ENCODE measurements at regions not wholly inside any gene's neighbourhood (a gene's known extent, or its start where the extent isn't known, plus 50 kb on each side); places are given as distances from the start of the nearest gene placed in this dataset.
A peak's percentile ranks its signal among the peaks of the same experiment; 100 is the strongest.

- DNase-seq (ENCODE audit: unreplicated experiment) = peak; percentile 70
- CTCF ChIA-PET = interaction anchor here (0.6 to 0.8 kb wide), 3 partner anchors 226 to 1067 kb away, joined by 3 to 6 read pairs (median 3); no protein-coding TSS in a partner anchor
- Mint-ChIP-seq H3K4me3 (ENCODE audit: unreplicated experiment) (no peak overlapping the region), H3K27ac (ENCODE audit: low read depth, unreplicated experiment) (no peak overlapping the region), H3K9me3 (ENCODE audit: unreplicated experiment) (no peaks in the 10 kb centered on the region), H3K36me3 (ENCODE audit: insufficient read depth, unreplicated experiment) (no peaks in the 10 kb centered on the region), H3K27me3 (ENCODE audit: insufficient read depth, unreplicated experiment) (no peaks in the 10 kb centered on the region), H3K4me1 (ENCODE audit: insufficient read depth, unreplicated experiment) (peaks cover 14% of the 10 kb centered on the region)
- no TSS peak for BruUV-seq (replicated peaks)
- TF ChIP-seq CTCF (IDR thresholded peaks at IDR 0.05; ENCODE audit: unreplicated experiment) = no peak
- POLR2A ChIA-PET = interaction anchor here (0.5 to 1.3 kb wide), 5 partner anchors 13 to 196 kb away, joined by 3 to 5 read pairs (median 3); no protein-coding TSS in a partner anchor
- intact Hi-C loops (cut with micrococcal nuclease) = no loop called here
Observed at GRCh38 chr9:89802781-89803355, 198.1 kb downstream of the GADD45G start.

- H3K36me3 Mint-ChIP-seq (ENCODE audit: insufficient read depth, unreplicated experiment) = no peaks in the 10 kb centered on the region
- H3K27me3 Mint-ChIP-seq (ENCODE audit: insufficient read depth, unreplicated experiment) = no peaks in the 10 kb centered on the region
- intact Hi-C loops (cut with micrococcal nuclease) = no loop called here
- H3K4me3 Mint-ChIP-seq (ENCODE audit: unreplicated experiment) = no peak overlapping the region
- POLR2A ChIA-PET = interaction anchor here (0.5 kb wide), 2 partner anchors 13 to 35 kb away, joined by 3 read pairs; no protein-coding TSS in a partner anchor
- CTCF ChIA-PET = interaction anchor here (0.6 to 0.8 kb wide), 2 partner anchors 30 to 1067 kb away, joined by 3 to 6 read pairs; no protein-coding TSS in a partner anchor
- H3K4me1 Mint-ChIP-seq (ENCODE audit: insufficient read depth, unreplicated experiment) = peaks cover 14% of the 10 kb centered on the region
- TF ChIP-seq CTCF (IDR thresholded peaks at IDR 0.05; ENCODE audit: unreplicated experiment) = no peak
- no peak overlapping the region for H3K27ac Mint-ChIP-seq (ENCODE audit: low read depth, unreplicated experiment)
- BruUV-seq (replicated peaks) = no TSS peak
- H3K9me3 Mint-ChIP-seq (ENCODE audit: unreplicated experiment) = no peaks in the 10 kb centered on the region
- no peak for DNase-seq (ENCODE audit: unreplicated experiment)
Observed at GRCh38 chr9:89803403-89803802, 198.6 kb downstream of the GADD45G start.

GRCh38 chr9:89804766-89805531 is 200.1 kb downstream of the GADD45G start:
- BruUV-seq (replicated peaks) = no TSS peak
- peaks cover 14% of the 10 kb centered on the region for H3K4me1 Mint-ChIP-seq (ENCODE audit: insufficient read depth, unreplicated experiment)
- no peak overlapping the region for H3K27ac Mint-ChIP-seq (ENCODE audit: low read depth, unreplicated experiment)
- H3K36me3 Mint-ChIP-seq (ENCODE audit: insufficient read depth, unreplicated experiment) = no peaks in the 10 kb centered on the region
- H3K27me3 Mint-ChIP-seq (ENCODE audit: insufficient read depth, unreplicated experiment) = no peaks in the 10 kb centered on the region
- CTCF ChIA-PET = no interaction called here
- DNase-seq (ENCODE audit: unreplicated experiment) = no peak
- intact Hi-C loops (cut with micrococcal nuclease) = no loop called here
- no peak overlapping the region for H3K4me3 Mint-ChIP-seq (ENCODE audit: unreplicated experiment)
- POLR2A ChIA-PET = no interaction called here
- TF ChIP-seq CTCF (IDR thresholded peaks at IDR 0.05; ENCODE audit: unreplicated experiment) = no peak
- H3K9me3 Mint-ChIP-seq (ENCODE audit: unreplicated experiment) = no peaks in the 10 kb centered on the region

GRCh38 chr9:89805571-89806292 is 200.9 kb downstream of the GADD45G start:
- peaks cover 14% of the 10 kb centered on the region for H3K4me1 Mint-ChIP-seq (ENCODE audit: insufficient read depth, unreplicated experiment)
- no peak overlapping the region for H3K4me3 Mint-ChIP-seq (ENCODE audit: unreplicated experiment)
- no peaks in the 10 kb centered on the region for H3K36me3 Mint-ChIP-seq (ENCODE audit: insufficient read depth, unreplicated experiment)
- H3K9me3 Mint-ChIP-seq (ENCODE audit: unreplicated experiment) = no peaks in the 10 kb centered on the region
- intact Hi-C loops (cut with micrococcal nuclease) = no loop called here
- ChIA-PET CTCF (no interaction called here), POLR2A (no interaction called here)
- no TSS peak for BruUV-seq (replicated peaks)
- H3K27ac Mint-ChIP-seq (ENCODE audit: low read depth, unreplicated experiment) = no peak overlapping the region
- no peak for DNase-seq (ENCODE audit: unreplicated experiment)
- H3K27me3 Mint-ChIP-seq (ENCODE audit: insufficient read depth, unreplicated experiment) = peaks cover 2% of the 10 kb centered on the region
- no peak for TF ChIP-seq CTCF (IDR thresholded peaks at IDR 0.05; ENCODE audit: unreplicated experiment)

All from MCF 10A (cell line).